GM18505 (cell line): ENCODE measurements at regions not wholly inside any gene's neighbourhood (a gene's known extent, or its start where the extent isn't known, plus 50 kb on each side); places are given as distances from the start of the nearest gene placed in this dataset.

Experiments
- ATAC-seq: cut with Tn5 transposase; IDR thresholded peaks from one replicate; pipeline ENCODE4 v1.9.1; 2021; ENCODE audit not compliant: unreplicated experiment
- POLR2A ChIP-seq: IDR thresholded peaks from 4 replicates; pipeline ENCODE4 v1.6.1; 2011; ENCODE audit warnings: borderline replicate concordance; ENCODE audit not compliant: insufficient read depth, insufficient read length; ENCODE audit errors: extremely low read depth

DNA sequence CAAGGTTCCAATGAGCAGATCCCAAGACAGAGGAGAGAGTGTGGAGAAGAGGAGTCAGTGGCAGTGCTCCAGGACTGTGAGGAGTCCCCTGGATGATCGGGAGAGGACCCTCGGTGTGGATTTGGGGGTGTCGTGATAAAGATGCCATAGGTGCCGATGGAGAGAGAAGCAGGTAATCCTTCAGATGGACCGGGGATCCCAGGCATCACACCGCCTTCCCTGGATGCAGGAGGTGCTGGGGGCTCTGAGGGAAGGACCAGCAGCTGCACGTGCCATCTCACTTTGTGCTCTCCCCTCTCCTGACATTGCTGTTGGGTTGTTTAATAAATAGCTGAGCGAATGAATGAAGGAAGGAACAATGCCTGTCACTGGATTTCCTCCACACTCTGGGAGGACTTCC lies 744.1 kb downstream of the BRD1 start:
- ATAC-seq, result no peak
- no peak for TF ChIP-seq POLR2A

DNA sequence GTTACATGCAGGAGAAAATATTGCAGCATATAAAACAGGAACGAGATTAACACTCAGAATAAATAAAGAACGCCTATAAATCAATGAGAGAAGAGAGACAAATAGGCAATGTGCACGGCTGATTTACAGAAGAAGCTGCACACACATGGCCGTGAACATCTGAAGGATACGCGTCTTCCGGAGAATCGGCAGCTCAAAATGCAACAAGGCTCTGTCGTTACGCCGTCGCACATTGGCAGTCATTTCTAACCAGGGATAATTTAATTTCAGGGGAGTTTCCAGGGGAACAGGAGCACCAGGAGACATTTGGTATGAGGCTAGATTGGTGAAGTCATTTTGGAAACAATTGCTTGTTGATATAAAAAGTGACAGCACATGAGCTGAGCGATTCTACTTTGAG lies 745.2 kb downstream of the BRD1 start:
- no peak for TF ChIP-seq POLR2A
- ATAC-seq, result no peak

DNA sequence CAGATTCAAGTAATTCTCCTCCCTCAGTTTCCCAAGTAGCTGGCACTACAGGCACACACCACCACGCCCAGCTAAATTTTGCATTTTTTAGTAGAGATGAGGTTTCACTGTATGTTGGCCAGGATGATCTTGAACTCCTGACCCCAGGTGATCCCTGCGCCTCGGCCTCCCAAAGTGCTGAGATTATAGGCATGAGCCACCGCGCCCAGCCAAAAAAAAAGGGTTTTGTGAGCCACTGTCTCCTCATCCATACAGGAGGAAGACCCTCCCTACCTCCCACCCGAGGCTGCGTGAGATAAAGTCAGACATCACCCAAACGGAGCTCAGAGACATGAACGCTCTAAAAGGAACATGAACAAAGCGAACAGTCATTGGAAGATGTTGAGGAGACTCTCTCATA lies 745.7 kb downstream of the BRD1 start:
- TF ChIP-seq POLR2A, result no peak
- no peak for ATAC-seq

DNA sequence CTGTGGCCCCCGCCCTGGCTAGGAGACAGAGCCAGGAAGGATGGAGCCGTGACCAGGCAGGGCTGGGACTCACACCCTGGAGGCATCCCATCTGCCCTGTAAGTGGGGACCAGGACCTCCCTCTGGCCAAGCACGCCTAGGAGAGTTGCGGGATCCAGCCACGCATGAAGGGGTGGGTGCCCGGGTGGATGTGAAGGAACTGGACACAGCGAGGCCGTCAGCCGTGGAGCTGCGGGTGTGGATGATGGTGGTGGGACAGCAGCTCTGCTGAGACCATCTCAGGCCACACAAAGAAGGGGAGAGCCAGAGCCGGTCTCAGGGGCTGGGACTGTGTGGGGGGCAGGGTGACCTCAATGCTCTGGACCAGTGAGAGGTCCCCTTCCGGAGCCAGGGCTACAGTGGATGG lies 746.4 kb downstream of the BRD1 start:
- no peak for TF ChIP-seq POLR2A
- no peak for ATAC-seq

DNA sequence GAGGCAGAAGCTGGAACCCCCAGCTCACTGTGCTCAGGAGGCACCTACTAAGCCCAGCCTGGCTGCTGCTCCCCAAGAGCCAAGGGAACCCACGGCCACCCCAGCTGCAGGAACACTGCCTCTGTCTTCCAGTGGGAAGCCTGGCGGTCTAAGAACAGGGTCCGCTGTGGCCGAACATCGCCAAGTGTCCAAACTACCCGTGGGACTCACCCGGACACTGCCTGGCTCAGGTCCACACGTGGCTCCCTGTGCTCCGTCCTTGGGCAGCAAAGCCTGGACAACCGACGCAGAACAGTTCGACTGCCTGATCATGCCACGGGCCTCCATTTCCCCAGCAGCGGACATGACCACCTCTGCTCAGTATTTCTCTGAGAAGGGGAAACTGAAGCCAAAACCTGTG lies 747.0 kb downstream of the BRD1 start:
- TF ChIP-seq POLR2A, result no peak
- ATAC-seq, result no peak

DNA sequence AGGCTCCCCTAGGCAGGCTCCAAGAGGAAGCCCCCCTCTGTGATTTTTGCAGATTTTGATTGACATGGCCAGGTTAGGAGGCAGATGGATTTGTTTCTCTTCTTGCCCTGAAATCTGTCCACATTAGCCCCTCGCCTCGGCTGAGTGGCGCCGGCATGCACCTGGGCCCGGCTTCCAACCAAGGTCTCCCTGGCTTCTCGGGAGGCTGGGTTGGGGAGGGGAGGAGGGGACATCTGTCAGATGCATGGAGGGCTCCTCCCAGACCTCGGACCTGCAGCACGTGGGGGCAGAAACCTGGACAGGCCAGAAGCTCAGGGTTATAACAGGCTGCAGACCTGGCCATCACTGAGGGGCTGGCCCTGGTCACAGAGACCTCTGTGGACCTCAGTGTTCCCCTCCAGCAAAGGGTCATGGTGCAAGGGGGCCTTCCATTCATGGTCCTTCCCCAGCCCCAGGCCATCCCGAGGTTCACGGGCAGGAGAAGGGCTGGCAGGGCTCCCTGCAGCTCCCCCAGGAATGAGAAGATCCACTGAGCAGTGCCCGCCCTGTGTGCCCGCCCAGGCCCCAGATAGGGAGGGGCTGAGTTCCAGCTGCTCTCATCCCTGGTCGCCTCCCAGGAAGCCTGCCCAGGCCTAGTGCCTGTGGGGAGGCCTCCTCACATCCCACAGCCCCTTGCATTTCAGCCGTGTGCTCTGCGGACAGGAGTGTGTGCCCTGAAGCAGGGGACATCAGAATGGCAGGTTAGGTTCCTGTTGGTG lies 747.8 kb downstream of the BRD1 start:
- TF ChIP-seq POLR2A, result no peak
- ATAC-seq, result no peak

DNA sequence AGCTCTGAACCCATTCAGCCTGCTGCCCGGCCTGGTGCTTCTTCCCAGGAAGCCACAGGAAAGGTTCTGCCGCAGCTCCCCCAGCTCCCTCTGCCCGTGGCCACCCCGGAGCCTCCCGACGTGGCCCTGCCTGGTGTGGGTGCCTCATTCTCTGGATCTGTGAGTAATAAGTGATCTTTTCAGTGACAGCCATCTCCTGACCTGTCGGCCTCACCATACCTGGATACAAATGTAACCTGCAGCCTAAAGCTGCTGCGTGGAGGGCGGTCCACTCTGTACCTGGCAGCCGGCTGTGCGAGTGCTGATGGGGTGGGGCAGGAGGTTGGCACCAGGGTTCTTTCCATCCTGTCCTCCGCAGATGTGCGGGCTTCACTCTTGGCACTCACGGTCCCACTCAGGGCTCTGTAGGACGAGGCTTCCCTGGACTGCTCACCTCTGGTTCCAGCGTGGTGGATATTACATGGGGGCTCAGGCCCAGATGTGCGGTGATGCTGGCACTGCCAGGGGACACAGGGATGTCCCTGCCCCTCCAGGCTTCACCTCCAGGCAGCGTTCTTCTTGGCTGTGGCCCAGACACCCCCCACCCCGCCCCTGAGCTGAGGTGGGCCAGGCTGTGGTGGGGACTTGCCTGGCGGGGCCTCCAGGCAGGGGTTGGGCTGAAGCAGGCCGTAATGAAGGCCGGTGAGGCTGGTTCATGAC lies 748.5 kb downstream of the BRD1 start:
- no peak for TF ChIP-seq POLR2A
- no peak for ATAC-seq

DNA sequence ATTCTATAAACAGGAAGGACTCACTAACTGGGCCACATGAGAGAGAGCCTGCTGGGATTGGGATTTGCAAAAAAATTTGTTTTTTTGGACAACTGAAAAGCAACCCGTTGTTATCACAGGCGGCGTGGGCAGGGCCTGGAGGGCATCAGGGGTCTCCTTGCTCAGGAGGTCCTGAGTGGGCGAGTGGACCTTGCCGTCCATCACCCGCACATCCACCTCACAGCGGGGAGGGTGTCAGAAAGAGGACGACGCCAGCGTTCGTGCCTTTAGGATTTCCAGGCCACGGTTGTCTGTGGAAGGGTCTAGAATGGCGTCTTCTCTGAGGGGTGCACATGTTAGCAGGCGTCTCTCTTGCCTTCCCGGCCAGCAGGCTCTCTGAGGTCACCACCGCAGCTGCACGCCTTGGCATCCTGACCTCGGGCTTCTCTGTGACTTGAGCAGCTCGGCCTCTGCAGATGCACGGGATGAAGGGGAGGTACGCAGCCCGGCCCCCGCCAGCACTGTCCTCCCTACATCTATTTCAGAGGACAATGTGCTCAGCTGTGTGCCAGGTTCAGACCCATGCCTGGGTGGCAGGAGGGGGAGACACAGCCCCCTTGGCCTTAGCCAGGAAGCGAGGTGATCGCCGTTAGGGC lies 749.5 kb downstream of the BRD1 start:
- ATAC-seq, result no peak

DNA sequence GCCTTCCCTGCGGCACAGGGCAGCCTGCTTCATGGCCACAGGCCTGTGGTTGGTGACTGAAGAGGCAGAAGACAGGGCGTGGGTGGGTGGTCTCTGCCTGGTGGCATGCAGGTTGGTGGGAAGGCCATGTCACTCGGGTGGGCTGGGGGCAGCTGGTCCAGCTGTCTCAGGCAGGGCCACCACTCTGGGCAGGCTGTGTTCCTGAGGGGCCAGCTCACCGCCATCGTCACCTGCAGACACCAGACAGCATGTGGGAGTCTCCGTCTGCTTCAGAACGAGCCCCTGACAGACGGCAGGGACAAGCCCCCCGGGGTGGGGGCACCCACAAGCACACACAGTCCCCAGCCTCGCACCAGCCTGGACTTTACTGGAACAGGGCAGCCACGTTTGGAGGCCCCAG lies 750.1 kb downstream of the BRD1 start:
- no peak for TF ChIP-seq POLR2A
- no peak for ATAC-seq

More for the DNA sequence above, 749.5 kb downstream of the BRD1 start:
- no peak for TF ChIP-seq POLR2A

DNA sequence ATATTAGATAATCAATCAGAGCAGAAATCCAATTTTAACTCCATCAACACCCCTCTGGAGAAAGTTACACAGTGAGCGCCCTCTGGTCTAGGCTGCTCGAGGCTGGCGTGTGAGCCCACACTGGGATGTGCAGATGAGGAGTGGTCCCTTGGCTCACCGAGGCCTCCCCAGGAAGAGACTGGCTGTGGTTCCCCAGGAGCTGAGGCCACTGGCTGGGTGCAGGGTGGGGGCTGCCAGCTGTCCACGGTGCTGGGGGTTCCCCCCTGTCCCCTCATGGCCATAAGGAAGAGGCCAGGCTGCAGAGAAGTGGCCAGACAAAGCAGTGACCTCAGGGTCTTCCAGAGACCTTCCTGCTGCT lies 750.7 kb downstream of the BRD1 start:
- ATAC-seq, result no peak
- TF ChIP-seq POLR2A, result no peak

DNA sequence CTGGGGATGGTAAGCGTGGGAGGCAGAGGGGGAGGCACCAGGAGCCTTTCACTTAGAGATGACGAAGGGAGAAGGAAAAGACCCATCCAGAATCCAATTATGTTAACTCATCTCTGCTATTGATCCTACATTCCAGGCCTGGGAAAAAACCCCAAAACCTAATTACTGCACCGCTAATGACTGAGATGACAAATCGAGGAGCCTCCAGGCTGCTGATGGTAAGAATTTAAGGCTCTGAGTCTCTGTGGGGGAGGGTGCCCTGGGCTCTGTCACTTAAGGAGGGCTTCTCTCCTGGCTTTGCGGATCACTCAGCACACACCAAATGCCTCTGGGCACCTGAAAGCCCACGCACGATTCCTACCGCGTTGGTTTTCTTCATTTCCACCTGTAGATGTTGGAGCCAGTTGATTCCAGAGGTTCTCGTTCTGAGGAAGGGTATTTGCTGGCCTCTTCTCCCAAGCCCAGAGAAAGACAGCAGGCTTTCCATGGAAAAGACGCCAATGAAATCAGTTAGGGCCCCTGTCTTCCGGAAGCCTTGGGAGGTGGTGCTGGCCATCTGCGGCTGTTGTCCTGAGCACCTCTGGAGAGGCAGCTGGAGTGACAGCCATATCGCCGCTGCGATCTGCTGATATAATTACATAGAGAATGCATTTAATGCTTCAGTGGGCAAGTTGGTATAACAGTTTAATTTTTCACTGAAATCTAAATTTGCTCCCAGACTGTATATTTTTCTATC lies 751.2 kb downstream of the BRD1 start:
- no peak for TF ChIP-seq POLR2A
- ATAC-seq, result no peak

DNA sequence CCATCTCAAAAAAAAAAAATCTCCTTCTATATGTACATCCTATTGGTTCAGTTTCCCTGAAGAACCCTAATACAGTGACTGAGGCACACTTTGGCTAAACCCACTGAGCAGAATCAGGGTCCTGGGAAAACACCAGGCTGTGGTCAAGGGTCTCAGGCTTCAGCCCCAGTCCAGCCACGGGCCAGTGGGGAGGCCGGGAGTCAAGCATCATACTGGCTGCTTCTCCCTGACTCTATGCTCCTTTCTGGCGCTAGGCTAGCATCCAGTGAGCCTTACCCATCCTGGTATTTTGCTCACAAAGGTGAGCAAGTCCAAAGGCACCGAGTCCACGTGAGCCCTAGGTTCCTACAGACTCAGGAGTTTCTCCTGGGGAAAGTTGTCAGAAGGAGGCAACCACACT lies 752.5 kb downstream of the BRD1 start:
- no peak for TF ChIP-seq POLR2A
- no peak for ATAC-seq

DNA sequence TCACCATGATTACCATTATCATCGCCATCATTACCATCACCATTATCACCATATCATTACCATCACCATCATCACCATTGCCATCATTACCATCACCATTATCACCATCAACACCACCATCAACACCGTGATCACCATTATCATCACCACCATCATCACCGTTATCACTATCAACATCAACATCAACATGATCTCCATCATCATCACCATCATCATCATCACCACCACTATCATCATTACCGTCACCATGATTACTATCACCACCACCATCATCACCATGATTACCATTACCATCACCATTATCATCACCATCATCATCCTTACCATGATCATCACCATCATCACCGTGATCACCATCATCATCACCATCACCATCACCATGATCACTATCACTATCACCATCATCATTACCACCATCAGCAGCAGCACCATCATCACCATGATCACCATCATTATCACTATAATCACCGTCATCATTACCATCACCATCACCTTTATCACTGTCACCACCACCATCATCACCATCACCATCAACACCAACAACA lies 753.7 kb downstream of the BRD1 start:
- no peak for TF ChIP-seq POLR2A
- no peak for ATAC-seq
